Spleen (tissue), 11 donors: ENCODE measurements at regions not wholly inside any gene's neighbourhood (a gene's known extent, or its start where the extent isn't known, plus 50 kb on each side); places are given as distances from the start of the nearest gene placed in this dataset.

Experiments used
- DNase-seq: peaks from one replicate; pipeline ENCODE4 v3.0.0-alpha.2; 2020
- H3K27ac ChIP-seq, 8 donors: fragments of 200-600 bp; sonication (generic) in 7 of 8; 1 replicate in 4 of 8; 2 replicates in 4 of 8; pipeline versions ENCODE4 v1.5.0 to v1.8.0; 2016 to 2021; ENCODE audit warnings: inconsistent platforms in 4 of 8, mild to moderate bottlenecking in 4 of 8, moderate library complexity in 1 of 8
- H3K27me3 ChIP-seq, 7 donors: fragments of 200-600 bp; sonication (generic) in 6 of 7; replicated peaks in 1 of 7; 1 replicate in 4 of 7; 2 replicates in 3 of 7; pipeline versions ENCODE4 v1.5.0 to v1.8.0; 2016 to 2021; ENCODE audit warnings: inconsistent platforms in 3 of 7, mild to moderate bottlenecking in 1 of 7
- H3K36me3 ChIP-seq, 6 donors: fragments of 200-600 bp; sonication (generic) in 5 of 6; 1 replicate in 4 of 6; 2 replicates in 2 of 6; pipeline versions ENCODE4 v1.5.0 to v1.8.0; 2016 to 2021; ENCODE audit warnings: inconsistent platforms in 2 of 6
- H3K4me1 ChIP-seq, 6 donors: fragments of 200-600 bp; sonication (generic) in 5 of 6; 1 replicate in 3 of 6; 2 replicates in 3 of 6; pipeline versions ENCODE4 v1.5.0 to v1.8.0; 2016 to 2021; ENCODE audit warnings: inconsistent platforms in 3 of 6
- H3K4me3 ChIP-seq, 8 donors: fragments of 200-600 bp; sonication (generic) in 7 of 8; 1 replicate in 4 of 8; 2 replicates in 4 of 8; pipeline versions ENCODE4 v1.5.0 to v1.8.0; 2016 to 2021; ENCODE audit warnings: inconsistent platforms in 4 of 8, mild to moderate bottlenecking in 4 of 8, moderate library complexity in 2 of 8
- H3K9me3 ChIP-seq, 8 donors: fragments of 200-600 bp; sonication (generic) in 7 of 8; 1 replicate in 4 of 8; 2 replicates in 4 of 8; pipeline versions ENCODE4 v1.5.0 to v1.8.0; 2016 to 2021; ENCODE audit warnings: inconsistent platforms in 4 of 8
- CTCF ChIP-seq, 11 experiments: fragments of 200-600 bp in 7 of 11; fragments of 450-650 bp in 4 of 11; sonication (generic) in 4 of 11; IDR thresholded peaks in 8 of 11; conservative IDR thresholded peaks in 3 of 11; 1 replicate in 7 of 11; 2 replicates in 4 of 11; pipeline versions ENCODE4 v1.4.0 to v1.8.0; 2016 to 2021; ENCODE audit warnings: antibody characterized with exemption in 11 of 11, inconsistent platforms in 4 of 11, mild to moderate bottlenecking in 1 of 11
- POLR2A ChIP-seq, 3 donors: fragments of 450-650 bp; IDR thresholded peaks; one replicate each; pipeline ENCODE4 v1.5.1; 2017; ENCODE audit warnings: antibody characterized with exemption in 3 of 3, mild to moderate bottlenecking in 1 of 3
- POLR2AphosphoS5 ChIP-seq, 3 donors: sonication (generic); formaldehyde crosslinking; IDR thresholded peaks; one replicate each; pipeline ENCODE4 v1.5.1; 2017; ENCODE audit warnings: antibody characterized with exemption in 3 of 3
- WGBS, 5 donors: extraction: QIAGEN DNeasy Blood & Tissue Kit in 3 of 5; methylation state at CpG; one replicate each; pipeline versions ENCODE4 v1.1.5 to v1.1.7; 2013 to 2018; 5-methylcytosine and 5-hydroxymethylcytosine counted together
- intact Hi-C: fragments of 100-400 bp; cut with DNase I; formaldehyde crosslinking; loops from one replicate; pipeline ENCODE4 v1.15.0; 2023; ENCODE audit warnings: low total_unique reads
- donor health status: healthy with polysubstance abuse.
- donor health status: DM: no; HTN: no; CAD: no; lungs with moderate emphysema.
- donor health status: DM: no; HTN: no; CAD: no.
- donor health status: Bipolar disorder and iron deficiency.
- donor health status: healthy.
- donor health status: DM: no; HTN: no; CAD: no.
- donor health status: DM: yes; HTN: yes; CAD: no.

- TF ChIP-seq POLR2AphosphoS5 (IDR thresholded peaks at IDR 0.05) (no peak), CTCF (IDR thresholded peaks at IDR 0.05 in 8 of 11, conservative IDR thresholded peaks at IDR 0.05 in 3 of 11) (no peak), POLR2A (IDR thresholded peaks at IDR 0.05) (no peak)
- H3K4me3 ChIP-seq, result no peak overlapping the region
- intact Hi-C loops, result no loop called here
- H3K36me3 ChIP-seq, result no peaks in the 10 kb centered on the region
- no peaks in the 10 kb centered on the region for H3K27me3 ChIP-seq
- H3K9me3 ChIP-seq, result peaks cover 0 to 13% (median 2%) of the 10 kb centered on the region in 8 donors
- WGBS, 5 donors, result 54 to 92% (median 83%) methylated on average over 2 of the region's 2 CpGs
- no peak overlapping the region for H3K27ac ChIP-seq
- no peaks in the 10 kb centered on the region for H3K4me1 ChIP-seq
- DNase-seq, result no peak
Measured at GRCh38 chr10:61170594-61170993, 226.6 kb upstream of the RHOBTB1 start.

GRCh38 chr10:61169294-61169693 lies 225.3 kb upstream of the RHOBTB1 start:
- Histone ChIP-seq H3K27ac (no peak overlapping the region), H3K9me3 (peaks cover 0 to 13% (median 2%) of the 10 kb centered on the region in 8 donors), H3K36me3 (no peaks in the 10 kb centered on the region), H3K27me3 (no peaks in the 10 kb centered on the region), H3K4me1 (no peaks in the 10 kb centered on the region), H3K4me3 (no peak overlapping the region)
- intact Hi-C loops, result no loop called here
- TF ChIP-seq POLR2A (IDR thresholded peaks at IDR 0.05) (no peak), POLR2AphosphoS5 (IDR thresholded peaks at IDR 0.05) (no peak), CTCF (IDR thresholded peaks at IDR 0.05 in 8 of 11, conservative IDR thresholded peaks at IDR 0.05 in 3 of 11) (no peak)
- DNase-seq, result no peak

GRCh38 chr10:61166489-61166888 lies 222.5 kb upstream of the RHOBTB1 start:
- TF ChIP-seq CTCF (IDR thresholded peaks at IDR 0.05 in 8 of 11, conservative IDR thresholded peaks at IDR 0.05 in 3 of 11) (no peak), POLR2AphosphoS5 (IDR thresholded peaks at IDR 0.05) (no peak), POLR2A (IDR thresholded peaks at IDR 0.05) (no peak)
- no peaks in the 10 kb centered on the region for H3K27me3 ChIP-seq
- intact Hi-C loops, result no loop called here
- H3K9me3 ChIP-seq, result peaks cover 0 to 13% (median 2%) of the 10 kb centered on the region in 8 donors
- H3K4me3 ChIP-seq, result no peak overlapping the region
- 86 to 95% (median 88%) methylated on average over 1 of the region's 1 CpG for WGBS, 5 donors
- DNase-seq, result no peak
- no peaks in the 10 kb centered on the region for H3K4me1 ChIP-seq
- no peaks in the 10 kb centered on the region for H3K36me3 ChIP-seq
- no peak overlapping the region for H3K27ac ChIP-seq

GRCh38 chr10:61166065-61166464 lies 222.1 kb upstream of the RHOBTB1 start:
- no peaks in the 10 kb centered on the region for H3K27me3 ChIP-seq
- H3K27ac ChIP-seq, result no peak overlapping the region
- no peak for DNase-seq
- no peaks in the 10 kb centered on the region for H3K36me3 ChIP-seq
- H3K4me3 ChIP-seq, result no peak overlapping the region
- TF ChIP-seq POLR2A (IDR thresholded peaks at IDR 0.05) (no peak), CTCF (IDR thresholded peaks at IDR 0.05 in 8 of 11, conservative IDR thresholded peaks at IDR 0.05 in 3 of 11) (no peak), POLR2AphosphoS5 (IDR thresholded peaks at IDR 0.05) (no peak)
- H3K9me3 ChIP-seq, result peaks cover 0 to 13% (median 2%) of the 10 kb centered on the region in 8 donors
- no peaks in the 10 kb centered on the region for H3K4me1 ChIP-seq
- intact Hi-C loops, result no loop called here
